SK-N-SH treated with all-trans-retinoic acid at 6 μM for 48 hours (cell line): ENCODE measurements at regions not wholly inside any gene's neighbourhood (a gene's known extent, or its start where the extent isn't known, plus 50 kb on each side); places are given as distances from the start of the nearest gene placed in this dataset.

Experiments
- ATAC-seq: fragments of 200-7000 bp; cut with Tn5 transposase; 3 replicates; pipeline ENCODE4 v1.9.1; 2020; ENCODE audit warnings: mild to moderate bottlenecking, moderate library complexity
- ARNTL ChIP-seq: fragments of 450-650 bp; formaldehyde crosslinking; IDR thresholded peaks from 2 replicates; pipeline ENCODE4 v1.5.0; 2020; ENCODE audit warnings: low read depth, mild to moderate bottlenecking, moderate library complexity, borderline replicate concordance
- BACH2 ChIP-seq: fragments of 250-450 bp; sonication (Bioruptor Pico); IDR thresholded peaks from 2 replicates; pipeline ENCODE4 v1.9.0; 2021; ENCODE audit warnings: mild to moderate bottlenecking, borderline replicate concordance
- CSDC2 ChIP-seq: fragments of 250-450 bp; sonication (Bioruptor Pico); IDR thresholded peaks from 2 replicates; pipeline ENCODE4 v1.5.0; 2020; ENCODE audit warnings: mild to moderate bottlenecking, moderate library complexity
- ESRRG ChIP-seq: fragments of 250-450 bp; sonication (Bioruptor Pico); IDR thresholded peaks from 2 replicates; pipeline ENCODE4 v1.6.1; 2021; ENCODE audit warnings: mild to moderate bottlenecking
- ISL1 ChIP-seq: fragments of 250-450 bp; sonication (Bioruptor Pico); IDR thresholded peaks from 2 replicates; pipeline ENCODE4 v2.1.2; 2022; ENCODE audit warnings: mild to moderate bottlenecking, moderate library complexity
- OSR1 ChIP-seq: fragments of 250-450 bp; sonication (Bioruptor Pico); IDR thresholded peaks from 2 replicates; pipeline ENCODE4 v1.8.0; 2022; ENCODE audit warnings: moderate library complexity, mild to moderate bottlenecking, inconsistent platforms
- PPARA ChIP-seq: fragments of 250-450 bp; sonication (Bioruptor Pico); IDR thresholded peaks from 2 replicates; pipeline ENCODE4 v1.5.0; 2020; ENCODE audit warnings: mild to moderate bottlenecking, borderline replicate concordance
- RARB ChIP-seq: fragments of 250-450 bp; sonication (Bioruptor Pico); IDR thresholded peaks from 2 replicates; pipeline ENCODE4 v1.8.0; 2021; ENCODE audit warnings: mild to moderate bottlenecking, moderate library complexity
- SNAI2 ChIP-seq: fragments of 250-450 bp; sonication (Bioruptor Pico); IDR thresholded peaks from 2 replicates; pipeline ENCODE4 v1.5.0; 2020; ENCODE audit warnings: mild to moderate bottlenecking, moderate library complexity
- TCF4 ChIP-seq: fragments of 250-450 bp; sonication (Bioruptor Pico); IDR thresholded peaks from 2 replicates; pipeline ENCODE4 v1.8.0; 2021; ENCODE audit warnings: mild to moderate bottlenecking, moderate library complexity, borderline replicate concordance
- TOX ChIP-seq: fragments of 250-450 bp; sonication (Bioruptor Pico); IDR thresholded peaks from 2 replicates; pipeline ENCODE4 v1.8.0; 2021; ENCODE audit warnings: mild to moderate bottlenecking, moderate library complexity, borderline replicate concordance
- ZC3H10 ChIP-seq: fragments of 250-450 bp; sonication (Bioruptor Pico); IDR thresholded peaks from 2 replicates; pipeline ENCODE4 v1.5.1; 2021; ENCODE audit warnings: mild to moderate bottlenecking, moderate library complexity
- ZFP3 ChIP-seq: fragments of 250-450 bp; sonication (Bioruptor Pico); IDR thresholded peaks from 2 replicates; pipeline ENCODE4 v1.5.0; 2020; ENCODE audit warnings: mild to moderate bottlenecking, moderate library complexity
- ZFP30 ChIP-seq: fragments of 450-650 bp; formaldehyde crosslinking; IDR thresholded peaks from 2 replicates; pipeline ENCODE4 v1.5.0; 2022; ENCODE audit warnings: mild to moderate bottlenecking, moderate library complexity
- ZNF565 ChIP-seq: fragments of 450-650 bp; formaldehyde crosslinking; conservative IDR thresholded peaks from 2 replicates; pipeline ENCODE4 v1.5.0; 2020; ENCODE audit warnings: low read depth, mild to moderate bottlenecking, moderate library complexity
- ZNF70 ChIP-seq: fragments of 450-650 bp; formaldehyde crosslinking; IDR thresholded peaks from 2 replicates; pipeline ENCODE4 v1.5.0; 2020; ENCODE audit warnings: mild to moderate bottlenecking, moderate library complexity
- ZNF8 ChIP-seq: fragments of 450-650 bp; formaldehyde crosslinking; IDR thresholded peaks from 2 replicates; pipeline ENCODE4 v1.5.0; 2020; ENCODE audit warnings: mild to moderate bottlenecking, moderate library complexity
- TF ChIP-seq, protein P1 (sequence below): fragments of 250-450 bp; sonication (Bioruptor Pico); IDR thresholded peaks from 2 replicates; pipeline ENCODE4 v1.5.0; 2020; ENCODE audit warnings: mild to moderate bottlenecking, moderate library complexity
- TF ChIP-seq, protein P2 (sequence below): fragments of 250-450 bp; sonication (Bioruptor Pico); IDR thresholded peaks from 2 replicates; pipeline ENCODE4 v1.8.0; 2020; ENCODE audit warnings: mild to moderate bottlenecking, moderate library complexity, borderline replicate concordance
- TF ChIP-seq, protein P3 (sequence below): fragments of 250-450 bp; sonication (Bioruptor Pico); IDR thresholded peaks from 2 replicates; pipeline ENCODE4 v1.8.0; 2021; ENCODE audit warnings: low read depth, mild to moderate bottlenecking, moderate library complexity, borderline replicate concordance
- TF ChIP-seq, protein P4 (sequence below): fragments of 250-450 bp; sonication (Bioruptor Pico); IDR thresholded peaks from 2 replicates; pipeline ENCODE4 v1.5.1; 2021; ENCODE audit warnings: mild to moderate bottlenecking, moderate library complexity

DNA sequence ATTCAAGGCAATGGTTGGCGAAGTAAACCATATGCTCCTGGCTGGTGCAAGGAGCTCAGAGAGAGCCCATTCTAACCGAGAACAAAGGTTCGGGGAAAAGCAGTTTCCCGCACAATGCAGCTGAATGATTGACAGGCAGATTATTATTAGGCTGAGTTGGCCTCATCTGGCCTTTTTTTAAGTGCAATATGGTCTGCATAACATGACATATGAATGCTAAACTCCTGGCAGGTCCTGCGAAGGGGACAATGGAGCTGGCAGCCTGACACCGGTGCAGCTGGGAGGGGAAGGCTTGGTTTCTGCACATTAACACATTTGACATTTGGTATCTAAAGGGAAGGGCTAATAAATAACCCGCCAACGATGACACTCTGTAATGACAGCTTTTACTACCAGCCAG lies 92.0 kb downstream of the MIS18A start:
- ATAC-seq: no peak
- TF ChIP-seq ZNF565 (no peak), ESRRG (CRISPR knock-in tag) (no peak), ZNF8 (CRISPR knock-in tag) (no peak), PPARA (CRISPR knock-in tag) (no peak), ZNF70 (CRISPR knock-in tag) (no peak), RARB (CRISPR knock-in tag) (no peak), ZFP30 (CRISPR knock-in tag) (no peak), ISL1 (CRISPR knock-in tag) (no peak), TCF4 (CRISPR knock-in tag) (no peak), ZFP3 (no peak)
- TF ChIP-seq, protein P1, sequence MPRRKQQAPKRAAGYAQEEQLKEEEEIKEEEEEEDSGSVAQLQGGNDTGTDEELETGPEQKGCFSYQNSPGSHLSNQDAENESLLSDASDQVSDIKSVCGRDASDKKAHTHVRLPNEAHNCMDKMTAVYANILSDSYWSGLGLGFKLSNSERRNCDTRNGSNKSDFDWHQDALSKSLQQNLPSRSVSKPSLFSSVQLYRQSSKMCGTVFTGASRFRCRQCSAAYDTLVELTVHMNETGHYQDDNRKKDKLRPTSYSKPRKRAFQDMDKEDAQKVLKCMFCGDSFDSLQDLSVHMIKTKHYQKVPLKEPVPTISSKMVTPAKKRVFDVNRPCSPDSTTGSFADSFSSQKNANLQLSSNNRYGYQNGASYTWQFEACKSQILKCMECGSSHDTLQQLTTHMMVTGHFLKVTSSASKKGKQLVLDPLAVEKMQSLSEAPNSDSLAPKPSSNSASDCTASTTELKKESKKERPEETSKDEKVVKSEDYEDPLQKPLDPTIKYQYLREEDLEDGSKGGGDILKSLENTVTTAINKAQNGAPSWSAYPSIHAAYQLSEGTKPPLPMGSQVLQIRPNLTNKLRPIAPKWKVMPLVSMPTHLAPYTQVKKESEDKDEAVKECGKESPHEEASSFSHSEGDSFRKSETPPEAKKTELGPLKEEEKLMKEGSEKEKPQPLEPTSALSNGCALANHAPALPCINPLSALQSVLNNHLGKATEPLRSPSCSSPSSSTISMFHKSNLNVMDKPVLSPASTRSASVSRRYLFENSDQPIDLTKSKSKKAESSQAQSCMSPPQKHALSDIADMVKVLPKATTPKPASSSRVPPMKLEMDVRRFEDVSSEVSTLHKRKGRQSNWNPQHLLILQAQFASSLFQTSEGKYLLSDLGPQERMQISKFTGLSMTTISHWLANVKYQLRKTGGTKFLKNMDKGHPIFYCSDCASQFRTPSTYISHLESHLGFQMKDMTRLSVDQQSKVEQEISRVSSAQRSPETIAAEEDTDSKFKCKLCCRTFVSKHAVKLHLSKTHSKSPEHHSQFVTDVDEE (CRISPR knock-in tag): no peak
- TF ChIP-seq, protein P2, sequence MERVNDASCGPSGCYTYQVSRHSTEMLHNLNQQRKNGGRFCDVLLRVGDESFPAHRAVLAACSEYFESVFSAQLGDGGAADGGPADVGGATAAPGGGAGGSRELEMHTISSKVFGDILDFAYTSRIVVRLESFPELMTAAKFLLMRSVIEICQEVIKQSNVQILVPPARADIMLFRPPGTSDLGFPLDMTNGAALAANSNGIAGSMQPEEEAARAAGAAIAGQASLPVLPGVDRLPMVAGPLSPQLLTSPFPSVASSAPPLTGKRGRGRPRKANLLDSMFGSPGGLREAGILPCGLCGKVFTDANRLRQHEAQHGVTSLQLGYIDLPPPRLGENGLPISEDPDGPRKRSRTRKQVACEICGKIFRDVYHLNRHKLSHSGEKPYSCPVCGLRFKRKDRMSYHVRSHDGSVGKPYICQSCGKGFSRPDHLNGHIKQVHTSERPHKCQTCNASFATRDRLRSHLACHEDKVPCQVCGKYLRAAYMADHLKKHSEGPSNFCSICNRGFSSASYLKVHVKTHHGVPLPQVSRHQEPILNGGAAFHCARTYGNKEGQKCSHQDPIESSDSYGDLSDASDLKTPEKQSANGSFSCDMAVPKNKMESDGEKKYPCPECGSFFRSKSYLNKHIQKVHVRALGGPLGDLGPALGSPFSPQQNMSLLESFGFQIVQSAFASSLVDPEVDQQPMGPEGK (CRISPR knock-in tag): no peak

DNA sequence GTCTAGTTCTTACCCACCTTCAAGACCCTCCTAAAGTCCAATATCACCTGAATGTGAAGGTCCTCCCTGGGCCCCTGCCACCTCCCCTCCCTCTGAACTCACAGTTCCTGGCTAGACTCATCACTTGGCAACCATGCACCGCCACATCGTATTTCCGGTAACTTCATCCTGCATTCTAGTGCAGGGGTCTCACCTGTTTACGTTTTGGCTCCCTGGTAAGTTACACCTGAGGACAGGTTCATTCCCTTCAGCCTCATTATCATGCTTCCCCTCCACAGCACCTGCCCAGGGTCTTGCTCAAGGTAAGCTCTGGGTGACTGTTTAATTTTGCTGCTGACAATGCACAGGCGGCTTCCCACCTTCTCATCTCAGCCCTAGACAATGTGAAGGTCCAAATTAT lies 93.1 kb downstream of the MIS18A start:
- no peak for ATAC-seq
- TF ChIP-seq ZFP3: no peak
- TF ChIP-seq TOX: no peak
- TF ChIP-seq CSDC2 (CRISPR knock-in tag): no peak
- TF ChIP-seq SNAI2 (CRISPR knock-in tag): no peak
- no peak for TF ChIP-seq PPARA (CRISPR knock-in tag)
- no peak for TF ChIP-seq BACH2 (CRISPR knock-in tag)
- TF ChIP-seq, protein P3, sequence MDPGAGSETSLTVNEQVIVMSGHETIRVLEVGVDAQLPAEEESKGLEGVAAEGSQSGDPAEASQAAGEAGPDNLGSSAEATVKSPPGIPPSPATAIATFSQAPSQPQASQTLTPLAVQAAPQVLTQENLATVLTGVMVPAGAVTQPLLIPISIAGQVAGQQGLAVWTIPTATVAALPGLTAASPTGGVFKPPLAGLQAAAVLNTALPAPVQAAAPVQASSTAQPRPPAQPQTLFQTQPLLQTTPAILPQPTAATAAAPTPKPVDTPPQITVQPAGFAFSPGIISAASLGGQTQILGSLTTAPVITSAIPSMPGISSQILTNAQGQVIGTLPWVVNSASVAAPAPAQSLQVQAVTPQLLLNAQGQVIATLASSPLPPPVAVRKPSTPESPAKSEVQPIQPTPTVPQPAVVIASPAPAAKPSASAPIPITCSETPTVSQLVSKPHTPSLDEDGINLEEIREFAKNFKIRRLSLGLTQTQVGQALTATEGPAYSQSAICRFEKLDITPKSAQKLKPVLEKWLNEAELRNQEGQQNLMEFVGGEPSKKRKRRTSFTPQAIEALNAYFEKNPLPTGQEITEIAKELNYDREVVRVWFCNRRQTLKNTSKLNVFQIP (CRISPR knock-in tag): no peak
- TF ChIP-seq ZFP30 (CRISPR knock-in tag): no peak
- TF ChIP-seq, protein P1 (CRISPR knock-in tag): no peak
- no peak for TF ChIP-seq ESRRG (CRISPR knock-in tag)
- TF ChIP-seq, protein P4, sequence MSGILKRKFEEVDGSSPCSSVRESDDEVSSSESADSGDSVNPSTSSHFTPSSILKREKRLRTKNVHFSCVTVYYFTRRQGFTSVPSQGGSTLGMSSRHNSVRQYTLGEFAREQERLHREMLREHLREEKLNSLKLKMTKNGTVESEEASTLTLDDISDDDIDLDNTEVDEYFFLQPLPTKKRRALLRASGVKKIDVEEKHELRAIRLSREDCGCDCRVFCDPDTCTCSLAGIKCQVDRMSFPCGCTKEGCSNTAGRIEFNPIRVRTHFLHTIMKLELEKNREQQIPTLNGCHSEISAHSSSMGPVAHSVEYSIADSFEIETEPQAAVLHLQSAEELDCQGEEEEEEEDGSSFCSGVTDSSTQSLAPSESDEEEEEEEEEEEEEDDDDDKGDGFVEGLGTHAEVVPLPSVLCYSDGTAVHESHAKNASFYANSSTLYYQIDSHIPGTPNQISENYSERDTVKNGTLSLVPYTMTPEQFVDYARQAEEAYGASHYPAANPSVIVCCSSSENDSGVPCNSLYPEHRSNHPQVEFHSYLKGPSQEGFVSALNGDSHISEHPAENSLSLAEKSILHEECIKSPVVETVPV: no peak
- no peak for TF ChIP-seq ARNTL
- no peak for TF ChIP-seq ZNF565

DNA sequence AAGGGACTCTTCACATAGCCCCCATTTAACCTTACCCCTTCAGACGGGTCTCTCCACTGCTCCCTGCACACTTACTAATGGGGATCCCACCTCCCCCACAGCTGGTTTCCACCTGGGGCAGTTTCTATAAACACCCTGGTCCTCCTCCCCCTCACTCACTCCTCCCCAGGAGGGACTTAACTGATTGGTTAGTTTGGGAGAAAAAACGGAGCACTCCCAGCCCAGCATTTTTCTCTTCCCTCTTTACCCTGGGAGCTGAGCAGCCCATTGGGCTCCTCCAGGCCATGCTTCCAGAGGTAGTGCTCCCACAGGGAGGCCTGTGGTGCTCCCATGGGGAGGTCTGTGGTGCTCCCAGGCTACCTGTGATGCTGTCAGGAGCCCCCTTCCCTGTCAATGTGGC lies 93.7 kb downstream of the MIS18A start:
- ATAC-seq: no peak
- no peak for TF ChIP-seq ZNF70 (CRISPR knock-in tag)
- TF ChIP-seq TOX: no peak
- TF ChIP-seq RARB (CRISPR knock-in tag): no peak
- TF ChIP-seq, protein P1 (CRISPR knock-in tag): no peak
- TF ChIP-seq OSR1 (CRISPR knock-in tag): no peak
- TF ChIP-seq ZC3H10 (CRISPR knock-in tag): no peak
- TF ChIP-seq TCF4 (CRISPR knock-in tag): no peak
- TF ChIP-seq CSDC2 (CRISPR knock-in tag): no peak
- TF ChIP-seq ZFP3: no peak
- TF ChIP-seq, protein P4: no peak
- no peak for TF ChIP-seq ARNTL
- no peak for TF ChIP-seq ZFP30 (CRISPR knock-in tag)
